H9 (cell line): ENCODE measurements at regions not wholly inside any gene's neighbourhood (a gene's known extent, or its start where the extent isn't known, plus 50 kb on each side); places are given as distances from the start of the nearest gene placed in this dataset.

Experiments used
- DNase-seq: peaks from one replicate; pipeline ENCODE4 v3.0.0-alpha.2; 2017
- H2AFZ ChIP-seq: one replicate; pipeline ENCODE4 v1.6.1; 2013; ENCODE audit warnings: mild to moderate bottlenecking, low read length, control low read depth, moderate library complexity
- H2AK5ac ChIP-seq: 2 replicates; pipeline ENCODE4 v1.6.1; 2013; ENCODE audit warnings: low read length, control low read depth, mixed read lengths; ENCODE audit not compliant: insufficient read length
- H2BK120ac ChIP-seq: one replicate; pipeline ENCODE4 v1.6.1; 2013; ENCODE audit warnings: low read depth, mild to moderate bottlenecking, low read length, control low read depth, inconsistent platforms; ENCODE audit not compliant: poor library complexity, severe bottlenecking
- H2BK12ac ChIP-seq: 2 replicates; pipeline ENCODE4 v1.6.1; 2013; ENCODE audit warnings: low read length, control low read depth, mixed read lengths, low read depth; ENCODE audit not compliant: insufficient read length
- H2BK15ac ChIP-seq: 2 replicates; pipeline ENCODE4 v1.6.1; 2013; ENCODE audit warnings: low read depth, low read length, control low read depth
- H2BK20ac ChIP-seq: one replicate; pipeline ENCODE4 v1.6.1; 2013; ENCODE audit warnings: low read depth, mild to moderate bottlenecking, low read length, control low read depth, inconsistent platforms; ENCODE audit not compliant: poor library complexity, severe bottlenecking
- H2BK5ac ChIP-seq: 2 replicates; pipeline ENCODE4 v1.6.1; 2013; ENCODE audit warnings: low read length, control low read depth, mixed read lengths; ENCODE audit not compliant: insufficient read length
- H3K14ac ChIP-seq: 2 replicates; pipeline ENCODE4 v1.6.1; 2013; ENCODE audit warnings: low read length, control low read depth; ENCODE audit not compliant: insufficient read depth
- H3K18ac ChIP-seq: 2 replicates; pipeline ENCODE4 v1.6.1; 2013; ENCODE audit warnings: low read depth, mild to moderate bottlenecking, mixed read lengths, low read length, control low read depth; ENCODE audit not compliant: insufficient read length
- H3K23ac ChIP-seq: 2 replicates; pipeline ENCODE4 v1.6.1; 2013; ENCODE audit warnings: low read length, control low read depth, mixed read lengths, low read depth; ENCODE audit not compliant: insufficient read length
- H3K23me2 ChIP-seq: 2 replicates; pipeline ENCODE4 v1.6.1; 2013; ENCODE audit warnings: low read depth, mild to moderate bottlenecking, mixed read lengths, low read length, control low read depth; ENCODE audit not compliant: insufficient read length, poor library complexity, severe bottlenecking
- H3K27ac ChIP-seq: 2 replicates; pipeline ENCODE4 v1.5.1; 2013; ENCODE audit warnings: low read length, control low read depth, mixed read lengths, low read depth; ENCODE audit not compliant: insufficient read length
- H3K27me3 ChIP-seq: 2 replicates; pipeline ENCODE4 v1.6.1; 2013; ENCODE audit warnings: low read length, control low read depth, inconsistent platforms; ENCODE audit not compliant: insufficient read depth
- H3K4ac ChIP-seq: 2 replicates; pipeline ENCODE4 v1.6.1; 2013; ENCODE audit warnings: low read depth, mild to moderate bottlenecking, control low read depth, inconsistent platforms, low read length, moderate library complexity
- H3K4me1 ChIP-seq: 2 replicates; pipeline ENCODE4 v1.6.1; 2013; ENCODE audit warnings: low read length, control low read depth, inconsistent platforms; ENCODE audit not compliant: insufficient read depth
- H3K4me2 ChIP-seq: 2 replicates; pipeline ENCODE4 v1.6.1; 2013; ENCODE audit warnings: low read length, control low read depth, mixed read lengths; ENCODE audit not compliant: insufficient read length, insufficient read depth
- H3K56ac ChIP-seq: 2 replicates; pipeline ENCODE4 v1.6.1; 2013; ENCODE audit warnings: low read depth, mild to moderate bottlenecking, mixed read lengths, low read length, control low read depth; ENCODE audit not compliant: insufficient read length
- H3K79me1 ChIP-seq: 2 replicates; pipeline ENCODE4 v1.6.1; 2013; ENCODE audit warnings: low read depth, mild to moderate bottlenecking, moderate library complexity, low read length, control low read depth, inconsistent platforms; ENCODE audit not compliant: insufficient read depth, poor library complexity, severe bottlenecking
- H3K79me2 ChIP-seq: 2 replicates; pipeline ENCODE4 v1.6.1; 2013; ENCODE audit warnings: low read length, control low read depth, inconsistent platforms; ENCODE audit not compliant: insufficient read depth
- H3K9ac ChIP-seq: 2 replicates; pipeline ENCODE4 v1.6.1; 2013; ENCODE audit warnings: low read length, control low read depth, mixed read lengths; ENCODE audit not compliant: insufficient read length; ENCODE audit errors: extremely low read depth
- H3K9me3 ChIP-seq: one replicate; pipeline ENCODE4 v1.6.1; 2013; ENCODE audit warnings: low read depth, low read length, inconsistent platforms; ENCODE audit not compliant: control insufficient read depth
- H3T11ph ChIP-seq: one replicate; pipeline ENCODE4 v1.6.1; 2013; ENCODE audit warnings: mild to moderate bottlenecking, low read length, control low read depth, inconsistent platforms
- H4K20me1 ChIP-seq: one replicate; pipeline ENCODE4 v1.6.1; 2013; ENCODE audit not compliant: control insufficient read depth, insufficient read length, insufficient read depth
- H4K5ac ChIP-seq: 2 replicates; pipeline ENCODE4 v1.6.1; 2013; ENCODE audit warnings: low read depth, mild to moderate bottlenecking, mixed read lengths, low read length, control low read depth; ENCODE audit not compliant: insufficient read length
- H4K8ac ChIP-seq: replicated peaks from 2 replicates; pipeline ENCODE4 v1.6.1; 2013; ENCODE audit warnings: low read length, control low read depth, mixed read lengths, low read depth; ENCODE audit not compliant: insufficient read length
- H4K91ac ChIP-seq: 2 replicates; pipeline ENCODE4 v1.6.1; 2013; ENCODE audit warnings: low read depth, mild to moderate bottlenecking, moderate library complexity, mixed read lengths, low read length, control low read depth; ENCODE audit not compliant: insufficient read length
- H3K27ac Mint-ChIP-seq, 3 experiments: 2 replicates in 2 of 3; 3 replicates in 1 of 3; pipeline ENCODE4 v1.8.0; 2020 to 2021; ENCODE audit warnings: mixed read lengths in 3 of 3, mild to moderate bottlenecking in 1 of 3, moderate library complexity in 1 of 3
- H3K27me3 Mint-ChIP-seq: 2 replicates; pipeline ENCODE4 v1.8.0; 2021; ENCODE audit warnings: low read depth, mild to moderate bottlenecking, moderate library complexity, mixed read lengths
- H3K36me3 Mint-ChIP-seq, 3 experiments: 2 replicates in 2 of 3; 3 replicates in 1 of 3; pipeline ENCODE4 v1.8.0; 2020 to 2021; ENCODE audit warnings: low read depth in 3 of 3, mixed read lengths in 3 of 3; ENCODE audit not compliant: insufficient read depth in 1 of 3
- H3K4me1 Mint-ChIP-seq, 2 experiments: 2 replicates each; pipeline ENCODE4 v1.8.0; 2020; ENCODE audit warnings: mixed read lengths in 2 of 2
- H3K4me3 Mint-ChIP-seq, 2 experiments: 2 replicates in 1 of 2; 3 replicates in 1 of 2; pipeline ENCODE4 v1.8.0; 2020 to 2021; ENCODE audit warnings: mild to moderate bottlenecking in 2 of 2, mixed read lengths in 2 of 2, moderate library complexity in 1 of 2
- H3K9me3 Mint-ChIP-seq, 2 experiments: 2 replicates in 1 of 2; 3 replicates in 1 of 2; pipeline ENCODE4 v1.8.0; 2020; ENCODE audit warnings: mild to moderate bottlenecking in 2 of 2, mixed read lengths in 2 of 2, moderate library complexity in 1 of 2
- WGBS: extraction: QIAGEN DNeasy Blood & Tissue Kit; methylation state at CpG from one replicate; pipeline ENCODE4 v1.1.7; 2013; ENCODE audit warnings: missing lambda C conversion rate, low lambda C conversion rate, mixed read lengths; ENCODE audit not compliant: insufficient read length; ENCODE audit errors: extremely low coverage; 5-methylcytosine and 5-hydroxymethylcytosine counted together
- TF ChIP-seq, protein P1 (sequence below): fragments of 200-600 bp; sonication (generic); conservative IDR thresholded peaks from 3 replicates; pipeline ENCODE4 v1.8.0; 2021; ENCODE audit warnings: antibody characterized with exemption, mild to moderate bottlenecking

DNA sequence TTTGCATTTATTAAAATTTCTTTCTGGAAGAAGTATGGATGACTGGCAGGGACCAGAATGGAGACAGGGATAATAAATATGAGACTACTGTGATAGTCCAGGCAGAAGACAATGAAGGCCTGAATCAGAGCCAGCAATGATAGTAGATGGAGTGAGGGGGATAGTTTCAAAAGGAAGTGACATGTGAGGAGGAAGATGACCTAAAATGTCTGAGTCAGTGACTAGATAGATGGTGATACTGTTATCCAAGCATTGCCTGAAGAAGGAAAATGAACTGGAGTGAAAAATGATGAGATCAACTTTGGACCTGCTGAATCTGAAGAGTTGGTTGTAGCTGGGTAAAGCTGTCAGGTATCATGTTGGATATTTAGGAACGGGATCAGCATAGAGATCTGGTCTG lies 158.3 kb upstream of the KLF7 start:
- Histone ChIP-seq H3K23ac (no peak overlapping the region), H3K4me1 (no peaks in the 10 kb centered on the region), H3K23me2 (no peaks in the 10 kb centered on the region), H4K20me1 (no peaks in the 10 kb centered on the region), H3K4me2 (no peak overlapping the region), H4K91ac (no peak overlapping the region), H3K18ac (no peak overlapping the region), H3K27ac (no peak overlapping the region), H3K79me2 (no peaks in the 10 kb centered on the region), H3K4ac (no peak overlapping the region), H4K5ac (no peak overlapping the region), H3K27me3 (no peaks in the 10 kb centered on the region), H3K79me1 (no peaks in the 10 kb centered on the region), H3K9ac (no peak overlapping the region), H2BK5ac (no peak overlapping the region), H2BK15ac (no peak overlapping the region), H3T11ph (no peak overlapping the region), H2BK20ac (no peak overlapping the region), H3K9me3 (no peaks in the 10 kb centered on the region), H3K56ac (no peak overlapping the region), H2BK120ac (no peak overlapping the region), H2BK12ac (no peak overlapping the region), H3K14ac (no peak overlapping the region), H4K8ac (no peak overlapping the region), H2AFZ (no peak overlapping the region), H2AK5ac (no peak overlapping the region)
- peaks cover 6% of the 10 kb centered on the region in 2 experiments for H3K4me1 Mint-ChIP-seq
- H3K9me3 Mint-ChIP-seq = no peaks in the 10 kb centered on the region
- H3K36me3 Mint-ChIP-seq = no peaks in the 10 kb centered on the region; a peak in 1 of 7 replicates
- H3K27me3 Mint-ChIP-seq = no peaks in the 10 kb centered on the region; the same call in 1 of the 2 replicates
- TF ChIP-seq, protein P1, sequence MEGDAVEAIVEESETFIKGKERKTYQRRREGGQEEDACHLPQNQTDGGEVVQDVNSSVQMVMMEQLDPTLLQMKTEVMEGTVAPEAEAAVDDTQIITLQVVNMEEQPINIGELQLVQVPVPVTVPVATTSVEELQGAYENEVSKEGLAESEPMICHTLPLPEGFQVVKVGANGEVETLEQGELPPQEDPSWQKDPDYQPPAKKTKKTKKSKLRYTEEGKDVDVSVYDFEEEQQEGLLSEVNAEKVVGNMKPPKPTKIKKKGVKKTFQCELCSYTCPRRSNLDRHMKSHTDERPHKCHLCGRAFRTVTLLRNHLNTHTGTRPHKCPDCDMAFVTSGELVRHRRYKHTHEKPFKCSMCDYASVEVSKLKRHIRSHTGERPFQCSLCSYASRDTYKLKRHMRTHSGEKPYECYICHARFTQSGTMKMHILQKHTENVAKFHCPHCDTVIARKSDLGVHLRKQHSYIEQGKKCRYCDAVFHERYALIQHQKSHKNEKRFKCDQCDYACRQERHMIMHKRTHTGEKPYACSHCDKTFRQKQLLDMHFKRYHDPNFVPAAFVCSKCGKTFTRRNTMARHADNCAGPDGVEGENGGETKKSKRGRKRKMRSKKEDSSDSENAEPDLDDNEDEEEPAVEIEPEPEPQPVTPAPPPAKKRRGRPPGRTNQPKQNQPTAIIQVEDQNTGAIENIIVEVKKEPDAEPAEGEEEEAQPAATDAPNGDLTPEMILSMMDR = no peak
- no peak for DNase-seq
- no peak overlapping the region for H3K4me3 Mint-ChIP-seq
- WGBS = no CpG with 5 or more reads among the region's 1 CpG
- H3K27ac Mint-ChIP-seq = no peak overlapping the region
